Endodermal cell (in vitro differentiated cells): ENCODE measurements at regions not wholly inside any gene's neighbourhood (a gene's known extent, or its start where the extent isn't known, plus 50 kb on each side); places are given as distances from the start of the nearest gene placed in this dataset.
A peak's percentile ranks its signal among the peaks of the same experiment; 100 is the strongest.

Experiments used
- DNase-seq: peaks from one replicate; pipeline ENCODE4 v3.0.0-alpha.2; 2017
- H3K27ac ChIP-seq: 2 replicates; pipeline ENCODE4 v1.5.1; 2013; ENCODE audit warnings: mild to moderate bottlenecking, low read depth, low read length, moderate library complexity
- H3K27me3 ChIP-seq: 2 replicates; pipeline ENCODE4 v1.6.1; 2013; ENCODE audit warnings: mild to moderate bottlenecking, low read length, moderate library complexity; ENCODE audit not compliant: insufficient read depth, control insufficient read depth, poor library complexity, severe bottlenecking
- H3K36me3 ChIP-seq: 2 replicates; pipeline ENCODE4 v1.7.0; 2013; ENCODE audit warnings: mild to moderate bottlenecking, low read length, moderate library complexity; ENCODE audit not compliant: control insufficient read depth, insufficient read depth
- H3K4me1 ChIP-seq: one replicate; pipeline ENCODE4 v1.7.0; 2013; ENCODE audit warnings: low read length; ENCODE audit not compliant: control insufficient read depth, insufficient read depth
- H3K4me3 ChIP-seq: 2 replicates; pipeline ENCODE4 v1.5.1; 2013; ENCODE audit warnings: mild to moderate bottlenecking, low read length, moderate library complexity
- H3K9ac ChIP-seq: 2 replicates; pipeline ENCODE4 v1.6.1; 2013; ENCODE audit warnings: mild to moderate bottlenecking, low read length, moderate library complexity; ENCODE audit not compliant: poor library complexity, severe bottlenecking; ENCODE audit errors: extremely low read depth
- H3K9me3 ChIP-seq: 2 replicates; pipeline ENCODE4 v1.6.1; 2013; ENCODE audit warnings: mild to moderate bottlenecking, low read length, moderate library complexity; ENCODE audit not compliant: control insufficient read depth
- H3K27ac Mint-ChIP-seq: 2 replicates; pipeline ENCODE4 v1.8.0; 2020; ENCODE audit warnings: mixed read lengths
- H3K27me3 Mint-ChIP-seq: 2 replicates; pipeline ENCODE4 v1.8.0; 2021; ENCODE audit warnings: mild to moderate bottlenecking, mixed read lengths; ENCODE audit not compliant: insufficient read depth
- H3K36me3 Mint-ChIP-seq: 2 replicates; pipeline ENCODE4 v1.8.0; 2020; ENCODE audit warnings: low read depth, mixed read lengths
- H3K4me1 Mint-ChIP-seq: 2 replicates; pipeline ENCODE4 v1.8.0; 2020; ENCODE audit warnings: mixed read lengths
- H3K4me3 Mint-ChIP-seq: 2 replicates; pipeline ENCODE4 v1.8.0; 2020; ENCODE audit warnings: mild to moderate bottlenecking, moderate library complexity, mixed read lengths
- H3K9me3 Mint-ChIP-seq: 2 replicates; pipeline ENCODE4 v1.8.0; 2020; ENCODE audit warnings: mild to moderate bottlenecking, mixed read lengths
- WGBS, 2 experiments: methylation state at CpG; one replicate each; pipeline versions ENCODE4 v1.1.5 to v1.1.7; 2013; ENCODE audit warnings: missing lambda C conversion rate in 2 of 2, mixed read lengths in 1 of 2; ENCODE audit not compliant: insufficient coverage in 1 of 2, insufficient read length in 1 of 2; 5-methylcytosine and 5-hydroxymethylcytosine counted together
- TF ChIP-seq, protein P1 (sequence below): fragments of 200-600 bp; sonication (generic); conservative IDR thresholded peaks from 2 replicates; pipeline ENCODE4 v1.5.0; 2021; ENCODE audit warnings: antibody characterized with exemption, mild to moderate bottlenecking

DNA sequence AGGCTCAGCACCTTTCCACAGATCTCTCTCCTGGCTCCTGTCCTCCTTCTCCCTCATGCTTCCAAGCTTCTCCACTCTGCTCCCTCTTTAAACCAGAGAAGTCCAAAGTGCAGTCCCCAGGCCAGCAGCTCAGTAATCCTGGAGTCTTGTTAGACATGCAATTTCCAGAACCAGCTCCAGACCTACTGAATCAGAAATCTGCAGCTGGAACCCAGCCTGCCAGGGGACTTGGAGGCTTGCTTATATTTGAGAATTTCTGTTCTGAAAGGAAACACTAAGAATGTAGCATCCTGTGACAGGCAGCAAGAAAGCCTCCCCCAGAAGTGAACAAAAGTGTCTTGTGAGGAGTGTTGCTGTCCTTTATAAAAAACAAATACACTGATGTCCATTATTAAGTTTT lies 438.1 kb downstream of the BCKDHB start:
- no peaks in the 10 kb centered on the region for H3K36me3 ChIP-seq
- H3K9ac ChIP-seq, result no peak overlapping the region
- no peaks in the 10 kb centered on the region for H3K27me3 ChIP-seq
- H3K9me3 Mint-ChIP-seq, result peaks cover 1% of the 10 kb centered on the region
- TF ChIP-seq, protein P1, sequence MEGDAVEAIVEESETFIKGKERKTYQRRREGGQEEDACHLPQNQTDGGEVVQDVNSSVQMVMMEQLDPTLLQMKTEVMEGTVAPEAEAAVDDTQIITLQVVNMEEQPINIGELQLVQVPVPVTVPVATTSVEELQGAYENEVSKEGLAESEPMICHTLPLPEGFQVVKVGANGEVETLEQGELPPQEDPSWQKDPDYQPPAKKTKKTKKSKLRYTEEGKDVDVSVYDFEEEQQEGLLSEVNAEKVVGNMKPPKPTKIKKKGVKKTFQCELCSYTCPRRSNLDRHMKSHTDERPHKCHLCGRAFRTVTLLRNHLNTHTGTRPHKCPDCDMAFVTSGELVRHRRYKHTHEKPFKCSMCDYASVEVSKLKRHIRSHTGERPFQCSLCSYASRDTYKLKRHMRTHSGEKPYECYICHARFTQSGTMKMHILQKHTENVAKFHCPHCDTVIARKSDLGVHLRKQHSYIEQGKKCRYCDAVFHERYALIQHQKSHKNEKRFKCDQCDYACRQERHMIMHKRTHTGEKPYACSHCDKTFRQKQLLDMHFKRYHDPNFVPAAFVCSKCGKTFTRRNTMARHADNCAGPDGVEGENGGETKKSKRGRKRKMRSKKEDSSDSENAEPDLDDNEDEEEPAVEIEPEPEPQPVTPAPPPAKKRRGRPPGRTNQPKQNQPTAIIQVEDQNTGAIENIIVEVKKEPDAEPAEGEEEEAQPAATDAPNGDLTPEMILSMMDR, result no peak
- H3K36me3 Mint-ChIP-seq, result no peaks in the 10 kb centered on the region
- no peak for DNase-seq
- H3K4me3 Mint-ChIP-seq, result no peak overlapping the region
- no peaks in the 10 kb centered on the region for H3K4me1 ChIP-seq
- H3K27me3 Mint-ChIP-seq, result no peaks in the 10 kb centered on the region
- peaks cover 4% of the 10 kb centered on the region for H3K9me3 ChIP-seq
- H3K4me3 ChIP-seq, result no peak overlapping the region
- no peaks in the 10 kb centered on the region for H3K4me1 Mint-ChIP-seq
- peak overlapping the region; percentile 50 for H3K27ac ChIP-seq
- no peak overlapping the region for H3K27ac Mint-ChIP-seq

DNA sequence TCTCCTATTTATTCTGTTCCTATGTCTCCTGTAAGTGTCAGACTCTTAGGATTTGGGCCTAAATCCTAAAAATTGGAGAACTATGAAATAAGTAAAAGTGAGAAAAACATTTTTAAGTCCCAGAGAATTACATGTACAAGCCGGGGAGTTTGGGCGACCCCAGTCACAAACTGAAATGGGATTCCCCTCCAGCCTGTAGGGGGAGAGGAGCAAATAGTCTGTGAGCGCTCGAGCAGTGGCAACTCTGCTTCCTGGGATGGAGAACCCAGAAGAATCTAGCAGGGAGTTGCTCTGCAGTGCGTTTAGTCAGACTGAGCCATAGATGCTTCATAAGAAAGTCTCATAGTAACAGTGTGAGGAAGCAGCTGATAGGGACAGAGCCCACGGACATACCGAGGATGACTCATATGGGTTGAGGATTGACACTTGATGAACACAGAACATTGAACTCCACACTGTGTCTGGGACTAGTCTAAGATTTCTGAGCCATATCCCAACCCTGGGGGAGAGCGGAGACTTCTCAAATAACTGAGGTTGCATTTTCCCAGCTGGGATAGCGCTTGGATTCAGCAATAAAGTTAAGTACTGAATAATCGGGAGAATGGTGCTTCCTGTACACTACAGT lies 437.2 kb downstream of the BCKDHB start:
- TF ChIP-seq, protein P1, result peak; percentile 54
- Mint-ChIP-seq H3K27ac (no peak overlapping the region), H3K27me3 (no peaks in the 10 kb centered on the region), H3K4me3 (no peak overlapping the region), H3K36me3 (no peaks in the 10 kb centered on the region), H3K9me3 (no peaks in the 10 kb centered on the region), H3K4me1 (no peaks in the 10 kb centered on the region)
- Histone ChIP-seq H3K4me1 (no peaks in the 10 kb centered on the region), H3K27ac (no peak overlapping the region), H3K4me3 (no peak overlapping the region), H3K27me3 (no peaks in the 10 kb centered on the region), H3K9me3 (peaks cover 4% of the 10 kb centered on the region), H3K9ac (no peak overlapping the region), H3K36me3 (no peaks in the 10 kb centered on the region)
- DNase-seq, result no peak
- WGBS, 2 experiments, result 95 to 96% methylated on average over 10 of the region's 10 CpGs

DNA sequence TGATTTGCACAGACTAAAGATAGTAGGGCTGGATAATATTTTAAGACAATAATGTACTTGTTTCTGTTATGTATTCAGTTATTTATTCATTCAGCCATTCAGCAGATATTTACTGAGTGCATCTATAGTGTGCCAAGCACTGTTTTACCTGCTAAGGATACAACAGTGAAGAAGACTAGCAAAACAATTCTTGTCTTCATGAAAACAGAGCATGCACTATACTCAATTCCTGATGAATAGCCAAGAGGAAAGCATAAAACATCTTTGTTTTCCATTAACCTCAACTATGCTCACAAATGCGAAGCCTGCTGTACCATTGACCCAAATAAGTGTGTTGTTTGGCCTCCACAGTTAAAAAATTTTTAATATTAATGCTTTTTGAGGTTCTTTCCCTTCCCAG lies 436.7 kb downstream of the BCKDHB start:
- Histone ChIP-seq H3K36me3 (no peaks in the 10 kb centered on the region), H3K27me3 (no peaks in the 10 kb centered on the region), H3K4me3 (no peak overlapping the region), H3K9ac (no peak overlapping the region), H3K27ac (no peak overlapping the region), H3K4me1 (no peaks in the 10 kb centered on the region), H3K9me3 (peaks cover 4% of the 10 kb centered on the region)
- Mint-ChIP-seq H3K9me3 (no peaks in the 10 kb centered on the region), H3K36me3 (no peaks in the 10 kb centered on the region), H3K27ac (no peak overlapping the region), H3K27me3 (no peaks in the 10 kb centered on the region), H3K4me3 (no peak overlapping the region), H3K4me1 (no peaks in the 10 kb centered on the region)
- TF ChIP-seq, protein P1, result no peak
- DNase-seq, result no peak
- 75% methylated on average over 1 of the region's 1 CpG; no CpG with 5 or more reads in 1 of the 2 experiments for WGBS, 2 experiments
